HG03066 (cell line): ENCODE measurements at regions not wholly inside any gene's neighbourhood (a gene's known extent, or its start where the extent isn't known, plus 50 kb on each side); places are given as distances from the start of the nearest gene placed in this dataset.

Experiments
- ATAC-seq: cut with Tn5 transposase; IDR thresholded peaks from one replicate; pipeline ENCODE4 v1.9.1; 2021; ENCODE audit warnings: low read depth; ENCODE audit not compliant: unreplicated experiment

GRCh38 chr4:152236519-152237056 is 299.3 kb downstream of the FBXW7 start:
- ATAC-seq: no peak

- ATAC-seq: no peak
Observed at GRCh38 chr4:152235718-152236117, 300.2 kb downstream of the FBXW7 start.

GRCh38 chr4:152234571-152234970 is 301.3 kb downstream of the FBXW7 start:
- no peak for ATAC-seq

GRCh38 chr4:152232271-152232670 is 303.6 kb downstream of the FBXW7 start:
- no peak for ATAC-seq

GRCh38 chr4:152229782-152230289 is 306.1 kb downstream of the FBXW7 start:
- ATAC-seq: no peak

- ATAC-seq: no peak
Observed at GRCh38 chr4:152225680-152226079, 310.2 kb downstream of the FBXW7 start.

- ATAC-seq: no peak
Observed at GRCh38 chr4:152224721-152225420, 311.0 kb downstream of the FBXW7 start.

GRCh38 chr4:152224223-152224622 is 311.7 kb downstream of the FBXW7 start:
- ATAC-seq: no peak

- ATAC-seq: no peak
Observed at GRCh38 chr4:152223600-152223999, 312.3 kb downstream of the FBXW7 start.

GRCh38 chr4:152221816-152222516 is 313.9 kb downstream of the FBXW7 start:
- ATAC-seq: no peak

GRCh38 chr4:152220201-152220666 is 315.7 kb downstream of the FBXW7 start:
- no peak for ATAC-seq

GRCh38 chr4:152218576-152218975 is 317.3 kb downstream of the FBXW7 start:
- no peak for ATAC-seq

GRCh38 chr4:152217896-152218295 is 318.0 kb downstream of the FBXW7 start:
- no peak for ATAC-seq

- no peak for ATAC-seq
Observed at GRCh38 chr4:152211936-152212653, 323.8 kb downstream of the FBXW7 start.

GRCh38 chr4:152209772-152210493 is 326.0 kb downstream of the FBXW7 start:
- peak; percentile 85 for ATAC-seq

- no peak for ATAC-seq
Observed at GRCh38 chr4:152207378-152207720, 328.5 kb downstream of the FBXW7 start.

- ATAC-seq: no peak
Observed at GRCh38 chr4:152206646-152207377, 329.1 kb downstream of the FBXW7 start.

GRCh38 chr4:152206185-152206584 is 329.7 kb downstream of the FBXW7 start:
- no peak for ATAC-seq

GRCh38 chr4:152202415-152202814 is 333.5 kb downstream of the FBXW7 start:
- ATAC-seq: no peak
